ENCODE measurements at regions not wholly inside any gene's neighbourhood (a gene's known extent, or its start where the extent isn't known, plus 50 kb on each side); places are given as distances from the start of the nearest gene placed in this dataset.

DNA sequence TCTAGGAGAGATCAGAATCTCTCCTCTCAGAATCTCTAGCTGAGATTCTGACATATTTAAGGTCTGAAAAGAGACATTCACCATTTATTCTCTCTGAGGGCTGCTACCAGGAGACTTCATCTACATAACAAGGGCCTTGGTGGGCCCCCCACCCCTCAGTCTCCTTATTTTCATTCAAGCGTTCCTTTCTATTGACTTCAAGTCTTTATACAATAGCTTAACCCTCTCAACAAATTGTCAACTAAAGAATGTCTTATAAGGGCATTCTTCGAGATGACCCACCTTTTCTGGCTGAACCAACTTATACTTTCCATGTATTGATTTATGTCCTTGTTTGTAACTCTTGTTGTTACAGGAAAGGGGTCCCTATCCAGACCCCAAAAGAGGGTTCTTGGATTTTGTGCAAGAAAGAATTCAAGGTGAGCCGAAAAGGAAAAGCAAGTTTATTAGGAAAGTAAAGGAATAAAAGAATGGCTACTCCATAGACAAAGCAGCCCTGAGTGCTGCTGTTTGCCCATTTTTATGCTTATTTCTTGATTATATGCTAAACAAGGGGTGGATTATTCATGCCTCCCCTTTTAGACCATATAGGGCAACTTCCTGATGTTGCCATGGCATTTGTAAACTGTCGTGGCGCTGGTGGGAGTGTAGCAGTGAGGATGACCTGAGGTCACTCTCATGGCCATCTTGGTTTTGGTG is 209.5 kb upstream of the ALCAM start:
- DNase-seq (ENCODE audit: low read depth): no peak
- TF ChIP-seq, protein P1, sequence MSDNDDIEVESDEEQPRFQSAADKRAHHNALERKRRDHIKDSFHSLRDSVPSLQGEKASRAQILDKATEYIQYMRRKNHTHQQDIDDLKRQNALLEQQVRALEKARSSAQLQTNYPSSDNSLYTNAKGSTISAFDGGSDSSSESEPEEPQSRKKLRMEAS (IDR thresholded peaks at IDR 0.05; ENCODE audit: low read depth, low read length): no peak
- no peak for TF ChIP-seq POLR2A (IDR thresholded peaks at IDR 0.05; ENCODE audit: extremely low read depth, insufficient read length)
- TF ChIP-seq MYC (IDR thresholded peaks at IDR 0.05; ENCODE audit: low read depth, low read length): no peak
- TF ChIP-seq, protein P2, sequence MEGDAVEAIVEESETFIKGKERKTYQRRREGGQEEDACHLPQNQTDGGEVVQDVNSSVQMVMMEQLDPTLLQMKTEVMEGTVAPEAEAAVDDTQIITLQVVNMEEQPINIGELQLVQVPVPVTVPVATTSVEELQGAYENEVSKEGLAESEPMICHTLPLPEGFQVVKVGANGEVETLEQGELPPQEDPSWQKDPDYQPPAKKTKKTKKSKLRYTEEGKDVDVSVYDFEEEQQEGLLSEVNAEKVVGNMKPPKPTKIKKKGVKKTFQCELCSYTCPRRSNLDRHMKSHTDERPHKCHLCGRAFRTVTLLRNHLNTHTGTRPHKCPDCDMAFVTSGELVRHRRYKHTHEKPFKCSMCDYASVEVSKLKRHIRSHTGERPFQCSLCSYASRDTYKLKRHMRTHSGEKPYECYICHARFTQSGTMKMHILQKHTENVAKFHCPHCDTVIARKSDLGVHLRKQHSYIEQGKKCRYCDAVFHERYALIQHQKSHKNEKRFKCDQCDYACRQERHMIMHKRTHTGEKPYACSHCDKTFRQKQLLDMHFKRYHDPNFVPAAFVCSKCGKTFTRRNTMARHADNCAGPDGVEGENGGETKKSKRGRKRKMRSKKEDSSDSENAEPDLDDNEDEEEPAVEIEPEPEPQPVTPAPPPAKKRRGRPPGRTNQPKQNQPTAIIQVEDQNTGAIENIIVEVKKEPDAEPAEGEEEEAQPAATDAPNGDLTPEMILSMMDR (IDR thresholded peaks at IDR 0.05; ENCODE audit: low read depth, low read length): no peak
- no peak overlapping the region for H3K4me3 ChIP-seq (ENCODE audit: low read depth, low read length)

GRCh38 chr3:105157766-105158085 is 209.0 kb upstream of the ALCAM start:
- TF ChIP-seq, protein P1 (IDR thresholded peaks at IDR 0.05; ENCODE audit: low read depth, low read length): no peak
- TF ChIP-seq, protein P2 (IDR thresholded peaks at IDR 0.05; ENCODE audit: low read depth, low read length): no peak
- TF ChIP-seq POLR2A (IDR thresholded peaks at IDR 0.05; ENCODE audit: extremely low read depth, insufficient read length) (no peak), MYC (IDR thresholded peaks at IDR 0.05; ENCODE audit: low read depth, low read length) (no peak)
- no peak for DNase-seq (ENCODE audit: low read depth)
- H3K4me3 ChIP-seq (ENCODE audit: low read depth, low read length): no peak overlapping the region

GRCh38 chr3:105158286-105158685 is 208.4 kb upstream of the ALCAM start:
- no peak overlapping the region for H3K4me3 ChIP-seq (ENCODE audit: low read depth, low read length)
- TF ChIP-seq MYC (IDR thresholded peaks at IDR 0.05; ENCODE audit: low read depth, low read length) (no peak), POLR2A (IDR thresholded peaks at IDR 0.05; ENCODE audit: extremely low read depth, insufficient read length) (no peak)
- TF ChIP-seq, protein P1 (IDR thresholded peaks at IDR 0.05; ENCODE audit: low read depth, low read length): no peak
- TF ChIP-seq, protein P2 (IDR thresholded peaks at IDR 0.05; ENCODE audit: low read depth, low read length): no peak
- no peak for DNase-seq (ENCODE audit: low read depth)

GRCh38 chr3:105162448-105162847 is 204.3 kb upstream of the ALCAM start:
- no peak overlapping the region for H3K4me3 ChIP-seq (ENCODE audit: low read depth, low read length)
- no peak for DNase-seq (ENCODE audit: low read depth)
- TF ChIP-seq, protein P2 (IDR thresholded peaks at IDR 0.05; ENCODE audit: low read depth, low read length): no peak
- TF ChIP-seq MYC (IDR thresholded peaks at IDR 0.05; ENCODE audit: low read depth, low read length): no peak
- TF ChIP-seq, protein P1 (IDR thresholded peaks at IDR 0.05; ENCODE audit: low read depth, low read length): no peak

DNA sequence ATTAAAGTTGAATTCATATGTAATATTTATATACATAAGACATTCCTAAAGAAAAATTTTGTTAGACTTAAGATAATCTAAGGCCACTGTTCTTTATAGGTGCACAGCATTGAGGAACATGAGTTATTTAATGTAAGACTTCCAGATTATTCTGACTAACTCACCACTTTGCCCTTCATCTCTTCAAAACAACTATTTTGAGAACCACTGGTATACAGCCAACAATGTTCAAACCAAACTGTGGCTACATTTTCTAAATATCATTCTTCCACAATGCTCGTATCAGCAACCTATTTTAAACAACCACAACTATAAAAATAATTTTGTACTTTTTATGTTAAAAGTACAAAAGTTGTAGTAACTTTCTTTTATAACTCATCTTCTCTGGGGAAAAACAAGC is 199.8 kb upstream of the ALCAM start:
- DNase-seq (ENCODE audit: low read depth): no peak
- H3K4me3 ChIP-seq (ENCODE audit: low read depth, low read length): no peak overlapping the region
- TF ChIP-seq POLR2A (IDR thresholded peaks at IDR 0.05; ENCODE audit: extremely low read depth, insufficient read length): no peak
- no peak for TF ChIP-seq MYC (IDR thresholded peaks at IDR 0.05; ENCODE audit: low read depth, low read length)
- TF ChIP-seq, protein P2 (IDR thresholded peaks at IDR 0.05; ENCODE audit: low read depth, low read length): no peak
- TF ChIP-seq, protein P1 (IDR thresholded peaks at IDR 0.05; ENCODE audit: low read depth, low read length): no peak

Data from NB4 (cell line).